ENCODE measurements at regions not wholly inside any gene's neighbourhood (a gene's known extent, or its start where the extent isn't known, plus 50 kb on each side); places are given as distances from the start of the nearest gene placed in this dataset.

DNA sequence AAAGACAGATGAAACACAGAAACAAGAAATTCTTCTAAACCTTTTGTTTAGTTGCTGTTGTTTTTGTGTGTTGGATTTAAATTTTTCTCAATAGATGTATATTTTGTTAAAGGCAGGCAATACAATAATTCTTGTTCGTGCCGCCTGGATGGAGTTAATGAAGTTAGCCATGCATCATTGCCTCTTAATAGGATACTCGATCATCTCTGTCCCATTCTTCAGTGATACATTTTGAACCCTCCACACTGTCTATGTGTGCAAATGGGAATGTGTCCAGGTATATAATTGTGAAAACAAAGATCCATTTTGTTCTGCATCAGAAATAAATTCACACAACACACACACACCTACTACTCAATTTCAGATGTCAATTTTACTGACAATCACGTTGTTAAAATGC, 186.6 kb upstream of the ADAMTS16 start:
- TF ChIP-seq CTCF (IDR thresholded peaks at IDR 0.05) (no peak), POLR2A (IDR thresholded peaks at IDR 0.05) (no peak)
